ENCODE measurements at regions not wholly inside any gene's neighbourhood (a gene's known extent, or its start where the extent isn't known, plus 50 kb on each side); places are given as distances from the start of the nearest gene placed in this dataset.
A peak's percentile ranks its signal among the peaks of the same experiment; 100 is the strongest.

GRCh38 chr6:68273297-68273696 lies 361.8 kb upstream of the ADGRB3 start:
- DNase-seq, result no peak
- Histone ChIP-seq H3K27ac (ENCODE audit: low read length) (no peak overlapping the region), H3K4me2 (ENCODE audit: low read depth, low read length) (no peak overlapping the region), H4K20me1 (ENCODE audit: insufficient read depth, low read length) (no peaks in the 10 kb centered on the region), H3K27me3 (replicated peaks; ENCODE audit: insufficient read depth, low read length) (no peaks in the 10 kb centered on the region), H3K9me2 (replicated peaks; ENCODE audit: insufficient read depth, low read length) (no peaks in the 10 kb centered on the region), H3K4me1 (ENCODE audit: low read length) (no peaks in the 10 kb centered on the region), H3F3A (ENCODE audit: insufficient read depth, low read length) (no peaks in the 10 kb centered on the region), H3K9ac (ENCODE audit: low read length) (no peak overlapping the region), H3K4me3 (ENCODE audit: low read length) (no peak overlapping the region), H2AFZ (ENCODE audit: low read length) (no peak overlapping the region), H3K9me3 (replicated peaks; ENCODE audit: insufficient read depth, low read length) (no peaks in the 10 kb centered on the region), H3K79me2 (ENCODE audit: low read length) (no peaks in the 10 kb centered on the region), H3K36me3 (replicated peaks; ENCODE audit: insufficient read depth, low read length) (no peaks in the 10 kb centered on the region)
- no peak for TF ChIP-seq CTCF (IDR thresholded peaks at IDR 0.05; ENCODE audit: low read length)
- TF ChIP-seq EZH2phosphoT487 (IDR thresholded peaks at IDR 0.05; ENCODE audit: low read length), result no peak
- TF ChIP-seq EZH2 (optimal IDR thresholded peaks at IDR 0.05; ENCODE audit: low read depth, low read length), result no peak

GRCh38 chr6:68256391-68256790 lies 378.7 kb upstream of the ADGRB3 start:
- Histone ChIP-seq H3K9me2 (replicated peaks; ENCODE audit: insufficient read depth, low read length) (no peaks in the 10 kb centered on the region), H3K79me2 (ENCODE audit: low read length) (no peaks in the 10 kb centered on the region), H2AFZ (ENCODE audit: low read length) (no peak overlapping the region)

GRCh38 chr6:68252632-68253031 lies 382.4 kb upstream of the ADGRB3 start:
- Histone ChIP-seq H3K9me2 (replicated peaks; ENCODE audit: insufficient read depth, low read length) (no peaks in the 10 kb centered on the region), H3K27me3 (replicated peaks; ENCODE audit: insufficient read depth, low read length) (no peaks in the 10 kb centered on the region), H3K27ac (ENCODE audit: low read length) (no peak overlapping the region; the same call in 1 of the 2 replicates), H3K9ac (ENCODE audit: low read length) (no peak overlapping the region), H4K20me1 (ENCODE audit: insufficient read depth, low read length) (no peaks in the 10 kb centered on the region), H2AFZ (ENCODE audit: low read length) (0 out of 2 replicates have a peak overlapping the region, but pooled peaks have one; percentile 15), H3K36me3 (replicated peaks; ENCODE audit: insufficient read depth, low read length) (no peaks in the 10 kb centered on the region), H3K4me2 (ENCODE audit: low read depth, low read length) (peak overlapping the region; percentile 42), H3F3A (ENCODE audit: insufficient read depth, low read length) (no peaks in the 10 kb centered on the region), H3K79me2 (ENCODE audit: low read length) (no peaks in the 10 kb centered on the region), H3K4me1 (ENCODE audit: low read length) (peaks cover 4% of the 10 kb centered on the region; the same call in 1 of the 2 replicates), H3K4me3 (ENCODE audit: low read length) (peak overlapping the region; percentile 10; the same call in 1 of the 2 replicates), H3K9me3 (replicated peaks; ENCODE audit: insufficient read depth, low read length) (no peaks in the 10 kb centered on the region)
- DNase-seq, result peak; percentile 21
- no peak for TF ChIP-seq CTCF (IDR thresholded peaks at IDR 0.05; ENCODE audit: low read length)
- TF ChIP-seq EZH2phosphoT487 (IDR thresholded peaks at IDR 0.05; ENCODE audit: low read length), result no peak
- no peak for TF ChIP-seq EZH2 (optimal IDR thresholded peaks at IDR 0.05; ENCODE audit: low read depth, low read length)

More at GRCh38 chr6:68256391-68256790, 378.7 kb upstream of the ADGRB3 start:
- Histone ChIP-seq H3K27ac (ENCODE audit: low read length) (no peak overlapping the region), H3K36me3 (replicated peaks; ENCODE audit: insufficient read depth, low read length) (no peaks in the 10 kb centered on the region), H3K4me2 (ENCODE audit: low read depth, low read length) (no peak overlapping the region), H3F3A (ENCODE audit: insufficient read depth, low read length) (no peaks in the 10 kb centered on the region), H3K4me1 (ENCODE audit: low read length) (peaks cover 4% of the 10 kb centered on the region; the same call in 1 of the 2 replicates), H4K20me1 (ENCODE audit: insufficient read depth, low read length) (no peaks in the 10 kb centered on the region), H3K9me3 (replicated peaks; ENCODE audit: insufficient read depth, low read length) (no peaks in the 10 kb centered on the region), H3K4me3 (ENCODE audit: low read length) (no peak overlapping the region), H3K9ac (ENCODE audit: low read length) (no peak overlapping the region), H3K27me3 (replicated peaks; ENCODE audit: insufficient read depth, low read length) (no peaks in the 10 kb centered on the region)
- TF ChIP-seq EZH2 (optimal IDR thresholded peaks at IDR 0.05; ENCODE audit: low read depth, low read length) (no peak), CTCF (IDR thresholded peaks at IDR 0.05; ENCODE audit: low read length) (no peak), EZH2phosphoT487 (IDR thresholded peaks at IDR 0.05; ENCODE audit: low read length) (no peak)
- no peak for DNase-seq
